B cell (primary cell): ENCODE measurements at regions not wholly inside any gene's neighbourhood (a gene's known extent, or its start where the extent isn't known, plus 50 kb on each side); places are given as distances from the start of the nearest gene placed in this dataset.

Source experiments
- ATAC-seq: fragments of 200-7000 bp; cut with Tn5 transposase; one replicate; pipeline ENCODE4 v1.10.0; 2021; ENCODE audit warnings: low read depth, mild to moderate bottlenecking, moderate number of reproducible peaks, moderate library complexity
- CTCF ChIA-PET: fragments of 350-600 bp; sonication (Branson Sonifier 250); formaldehyde crosslinking; loops from one replicate; lab custom pipeline; 2021; ENCODE audit warnings: antibody characterized with exemption, inconsistent platforms; lab: Charles Lee
- POLR2A ChIA-PET: fragments of 350-600 bp; sonication (Branson Sonifier 250); formaldehyde crosslinking; loops from one replicate; lab custom pipeline; 2021; ENCODE audit warnings: antibody characterized with exemption; lab: Charles Lee
- DNase-seq: peaks from one replicate; pipeline ENCODE4 v3.0.0; 2013
- H2AFZ ChIP-seq: 2 replicates; pipeline ENCODE4 v1.6.1; 2012; ENCODE audit warnings: mild to moderate bottlenecking, low read depth, low read length; ENCODE audit not compliant: insufficient read depth, poor library complexity, severe bottlenecking
- H3K27ac ChIP-seq, 2 donors: 1 replicate in 1 of 2; 2 replicates in 1 of 2; pipeline ENCODE4 v1.5.1; 2012 to 2013; ENCODE audit warnings: low read length in 2 of 2, mild to moderate bottlenecking in 2 of 2, moderate library complexity in 1 of 2
- H3K27me3 ChIP-seq, 4 experiments: fragments of 200-600 bp in 1 of 4; sonication (generic) in 1 of 4; replicated peaks in 1 of 4; 1 replicate in 2 of 4; 2 replicates in 2 of 4; pipeline versions ENCODE4 v1.6.1 to v1.7.0; 2013 to 2016; ENCODE audit warnings: low read length in 3 of 4, mild to moderate bottlenecking in 2 of 4, mixed read lengths in 1 of 4, moderate library complexity in 1 of 4; ENCODE audit not compliant: insufficient read depth in 4 of 4, control insufficient read depth in 3 of 4; ENCODE audit errors: control extremely low read depth in 1 of 4
- H3K36me3 ChIP-seq, 2 experiments: replicated peaks in 1 of 2; 1 replicate in 1 of 2; 2 replicates in 1 of 2; pipeline versions ENCODE4 v1.6.1 to v1.7.1; 2013; ENCODE audit warnings: low read length in 1 of 2; ENCODE audit not compliant: insufficient read depth in 2 of 2, control insufficient read depth in 1 of 2; ENCODE audit errors: control extremely low read depth in 1 of 2, extremely low read depth in 1 of 2
- H3K4me1 ChIP-seq, 2 donors: fragments of 200-600 bp in 1 of 2; sonication (generic) in 1 of 2; 1 replicate in 1 of 2; 2 replicates in 1 of 2; pipeline versions ENCODE4 v1.5.1 to v1.6.1; 2013 to 2017; ENCODE audit warnings: low read length in 2 of 2; ENCODE audit not compliant: control insufficient read depth in 2 of 2, insufficient read depth in 2 of 2
- H3K4me2 ChIP-seq: replicated peaks from 2 replicates; pipeline ENCODE3; 2012; ENCODE audit warnings: mild to moderate bottlenecking, low read depth, low read length; ENCODE audit not compliant: poor library complexity, severe bottlenecking
- H3K4me3 ChIP-seq, 5 experiments: fragments of 200-600 bp in 1 of 5; sonication (generic) in 1 of 5; 1 replicate in 3 of 5; 2 replicates in 2 of 5; pipeline versions ENCODE4 v1.5.1 to v1.7.0; 2011 to 2016; ENCODE audit warnings: low read length in 4 of 5, mild to moderate bottlenecking in 4 of 5, low read depth in 2 of 5, control low read depth in 1 of 5, moderate library complexity in 1 of 5; ENCODE audit not compliant: insufficient read depth in 1 of 5; ENCODE audit errors: control extremely low read depth in 1 of 5, extremely low read depth in 1 of 5
- H3K79me2 ChIP-seq: fragments of 200-600 bp; sonication (generic); one replicate; pipeline ENCODE4 v1.6.0; 2016; ENCODE audit warnings: low read length; ENCODE audit not compliant: control insufficient read depth, insufficient read depth
- H3K9ac ChIP-seq: fragments of 200-600 bp; sonication (generic); 2 replicates; pipeline ENCODE4 v1.6.1; 2017; ENCODE audit warnings: mild to moderate bottlenecking, low read length, moderate library complexity
- H3K9me3 ChIP-seq, 3 donors: one replicate each; pipeline versions ENCODE4 v1.6.1 to v1.7.1; 2013; ENCODE audit warnings: low read length in 2 of 3; ENCODE audit not compliant: control insufficient read depth in 2 of 3, insufficient read depth in 1 of 3; ENCODE audit errors: control extremely low read depth in 1 of 3
- H4K20me1 ChIP-seq: 2 replicates; pipeline ENCODE4 v1.6.0; 2012; ENCODE audit warnings: mild to moderate bottlenecking, low read length; ENCODE audit not compliant: insufficient read depth, control insufficient read depth, poor library complexity, severe bottlenecking
- H3K27ac Mint-ChIP-seq: one replicate; pipeline ENCODE4 v1.8.0; 2021; ENCODE audit warnings: mixed read lengths
- H3K27me3 Mint-ChIP-seq: one replicate; pipeline ENCODE4 v1.8.0; 2021; ENCODE audit warnings: mixed read lengths
- H3K4me1 Mint-ChIP-seq: one replicate; pipeline ENCODE4 v1.8.0; 2021; ENCODE audit warnings: mixed read lengths
- H3K4me3 Mint-ChIP-seq: one replicate; pipeline ENCODE4 v1.8.0; 2021; ENCODE audit warnings: mixed read lengths
- H3K9me3 Mint-ChIP-seq: one replicate; pipeline ENCODE4 v1.8.0; 2022; ENCODE audit warnings: mixed read lengths; ENCODE audit not compliant: insufficient read depth
- CTCF ChIP-seq: fragments of 200-600 bp; IDR thresholded peaks from one replicate; pipeline ENCODE4 v1.8.0; 2022; ENCODE audit warnings: antibody characterized with exemption, mild to moderate bottlenecking
- EZH2 ChIP-seq: IDR thresholded peaks from 2 replicates; pipeline ENCODE4 v1.6.1; 2012; ENCODE audit warnings: borderline replicate concordance, low read depth, mild to moderate bottlenecking, moderate library complexity, low read length; ENCODE audit not compliant: insufficient read depth, poor library complexity, severe bottlenecking
- WGBS: methylation state at CpG from one replicate; pipeline ENCODE4 v1.1.5; 2013; ENCODE audit warnings: missing lambda C conversion rate; ENCODE audit not compliant: insufficient coverage; 5-methylcytosine and 5-hydroxymethylcytosine counted together
- intact Hi-C: fragments of 100-400 bp; cut with micrococcal nuclease; formaldehyde crosslinking; loops from one replicate; pipeline ENCODE4 v1.10.0; 2022

- H3K4me2 ChIP-seq = no peak overlapping the region
- peaks cover 3% of the 10 kb centered on the region for H3K9me3 Mint-ChIP-seq
- TF ChIP-seq EZH2 = no peak
- no peak for TF ChIP-seq CTCF
- DNase-seq (no peak), ATAC-seq (no peak)
- intact Hi-C loops = no loop called here
- no peaks in the 10 kb centered on the region for H3K4me1 Mint-ChIP-seq
- H3K27me3 Mint-ChIP-seq = peaks cover 8% of the 10 kb centered on the region
- no peaks in the 10 kb centered on the region for H3K79me2 ChIP-seq
- H3K9me3 ChIP-seq = peaks cover 0 to 5% (median 5%) of the 10 kb centered on the region in 3 donors
- H3K4me3 ChIP-seq = no peak overlapping the region
- H3K27me3 ChIP-seq = no peaks in the 10 kb centered on the region
- H3K36me3 ChIP-seq = no peaks in the 10 kb centered on the region
- no peak overlapping the region for H3K9ac ChIP-seq
- no peak overlapping the region for H3K27ac Mint-ChIP-seq
- no peak overlapping the region for H2AFZ ChIP-seq
- H3K4me1 ChIP-seq = no peaks in the 10 kb centered on the region
- no peak overlapping the region for H3K4me3 Mint-ChIP-seq
- CTCF ChIA-PET = no interaction called here
- POLR2A ChIA-PET = no interaction called here
- no peak overlapping the region for H3K27ac ChIP-seq
- no peaks in the 10 kb centered on the region for H4K20me1 ChIP-seq
- WGBS = 93% methylated on average over 3 of the region's 4 CpGs
These were observed 108.4 kb downstream of the CAND1 start for GRCh38 chr12:67377541-67377940.

- Histone ChIP-seq H3K9ac (no peak overlapping the region), H3K27me3 (no peaks in the 10 kb centered on the region), H3K27ac (no peak overlapping the region), H4K20me1 (no peaks in the 10 kb centered on the region), H3K4me3 (no peak overlapping the region), H3K4me1 (no peaks in the 10 kb centered on the region), H3K4me2 (no peak overlapping the region), H3K79me2 (no peaks in the 10 kb centered on the region), H3K9me3 (peaks cover 0 to 5% (median 3%) of the 10 kb centered on the region in 3 donors), H2AFZ (no peak overlapping the region), H3K36me3 (no peaks in the 10 kb centered on the region)
- ChIA-PET CTCF (no interaction called here), POLR2A (no interaction called here)
- Mint-ChIP-seq H3K27me3 (peaks cover 8% of the 10 kb centered on the region), H3K4me3 (no peak overlapping the region), H3K27ac (no peak overlapping the region), H3K4me1 (no peaks in the 10 kb centered on the region), H3K9me3 (peaks cover 3% of the 10 kb centered on the region)
- no peak for DNase-seq
- WGBS = 80% methylated on average over 1 of the region's 4 CpGs
- TF ChIP-seq EZH2 (no peak), CTCF (no peak)
- ATAC-seq = no peak
- intact Hi-C loops = no loop called here
These were observed 113.2 kb downstream of the CAND1 start for GRCh38 chr12:67382241-67382871.
